Bone marrow (tissue), 2 donors: ENCODE measurements at regions not wholly inside any gene's neighbourhood (a gene's known extent, or its start where the extent isn't known, plus 50 kb on each side); places are given as distances from the start of the nearest gene placed in this dataset.
"Not testable (repeated sequence)": the region's sequence is repeated elsewhere in the genome, so short reads cannot be mapped to it uniquely, and the experiment has no call there.

Experiments used
- DNase-seq, 2 donors: peaks; one replicate each; lab custom pipeline; 2025; lab: John Stamatoyannopoulos, UW

DNA sequence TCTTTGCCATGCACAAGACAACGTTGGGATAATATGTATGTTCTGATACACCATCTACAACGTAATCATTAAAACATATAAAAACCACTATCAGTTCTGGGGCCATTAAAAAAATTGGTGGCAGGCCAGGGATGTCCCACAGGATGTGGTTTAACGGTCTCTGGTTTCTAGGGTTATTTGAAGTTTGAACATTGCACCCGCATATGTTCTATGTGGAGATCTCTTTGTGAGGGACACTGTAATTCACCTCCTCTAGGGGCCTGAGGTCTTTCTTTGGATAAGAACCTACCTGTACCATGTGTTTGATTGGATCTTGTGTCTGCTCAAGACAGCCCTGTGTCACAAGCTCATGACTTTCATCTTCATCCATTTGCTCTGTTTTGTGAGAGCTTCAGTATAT is 73.2 kb downstream of the GGTLC2 start:
- no peak for DNase-seq

DNA sequence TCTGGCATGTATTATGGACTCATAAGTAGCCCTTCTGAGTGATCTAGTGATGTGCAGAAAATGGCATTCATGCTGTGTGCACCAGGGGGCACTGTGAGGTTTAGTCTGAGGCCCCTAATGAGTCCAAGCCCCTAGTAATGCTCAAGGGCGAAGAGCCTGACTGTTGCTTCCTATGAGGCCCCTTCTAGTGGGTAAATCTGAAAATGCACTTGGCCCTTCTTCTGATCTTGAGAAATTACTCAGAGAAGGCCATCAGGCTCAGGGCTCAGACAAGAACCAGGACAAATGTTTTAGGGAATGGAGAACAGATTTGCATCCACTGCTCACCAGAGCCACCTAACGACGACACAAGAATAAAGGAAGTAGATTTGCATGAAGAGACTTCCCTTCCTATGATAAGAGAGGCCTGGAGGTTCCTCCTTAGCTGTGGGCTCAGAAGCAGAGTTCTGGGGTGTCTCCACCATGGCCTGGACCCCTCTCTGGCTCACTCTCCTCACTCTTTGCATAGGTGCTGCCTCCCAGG is 75.8 kb downstream of the GGTLC2 start:
- DNase-seq: peak in 1 of 2 donors; percentile 75

- DNase-seq: peak in 1 of 2 donors; percentile 35
These were observed 76.4 kb downstream of the GGTLC2 start for GRCh38 chr22:22720724-22721261.

DNA sequence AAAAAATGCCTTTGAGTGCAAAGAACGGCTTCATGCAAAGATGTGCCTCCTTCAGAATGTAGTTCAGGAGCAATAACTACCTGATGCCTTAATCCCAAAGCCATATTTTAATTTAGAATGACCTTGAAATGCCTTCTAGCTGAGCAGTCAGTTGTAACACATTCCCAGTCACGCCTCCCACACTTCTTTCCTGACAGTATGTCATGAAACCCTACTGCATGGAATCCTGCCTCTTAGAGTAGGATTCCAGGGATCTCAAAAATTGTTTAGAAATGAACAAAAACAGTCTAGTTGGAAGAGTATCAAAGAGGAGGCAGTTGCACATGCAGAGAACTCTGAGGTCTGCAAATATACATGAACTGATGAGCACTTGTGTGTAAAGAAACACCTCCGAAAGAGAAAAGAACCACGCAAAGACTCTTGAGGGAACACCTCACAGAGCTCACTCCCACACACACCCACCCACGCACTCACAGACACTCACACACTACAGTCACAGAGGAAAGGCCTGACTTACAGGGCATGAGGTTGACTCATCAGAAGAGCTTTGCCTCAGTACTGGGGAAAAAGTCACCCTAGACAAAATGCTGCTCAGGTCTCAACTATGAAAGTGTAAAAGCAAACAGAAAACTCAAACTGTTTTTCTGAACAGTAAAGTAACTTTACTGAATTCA is 77.4 kb downstream of the GGTLC2 start:
- no peak for DNase-seq

- DNase-seq: no peak
These were observed 84.0 kb downstream of the GGTLC2 start for GRCh38 chr22:22728382-22728781.

DNA sequence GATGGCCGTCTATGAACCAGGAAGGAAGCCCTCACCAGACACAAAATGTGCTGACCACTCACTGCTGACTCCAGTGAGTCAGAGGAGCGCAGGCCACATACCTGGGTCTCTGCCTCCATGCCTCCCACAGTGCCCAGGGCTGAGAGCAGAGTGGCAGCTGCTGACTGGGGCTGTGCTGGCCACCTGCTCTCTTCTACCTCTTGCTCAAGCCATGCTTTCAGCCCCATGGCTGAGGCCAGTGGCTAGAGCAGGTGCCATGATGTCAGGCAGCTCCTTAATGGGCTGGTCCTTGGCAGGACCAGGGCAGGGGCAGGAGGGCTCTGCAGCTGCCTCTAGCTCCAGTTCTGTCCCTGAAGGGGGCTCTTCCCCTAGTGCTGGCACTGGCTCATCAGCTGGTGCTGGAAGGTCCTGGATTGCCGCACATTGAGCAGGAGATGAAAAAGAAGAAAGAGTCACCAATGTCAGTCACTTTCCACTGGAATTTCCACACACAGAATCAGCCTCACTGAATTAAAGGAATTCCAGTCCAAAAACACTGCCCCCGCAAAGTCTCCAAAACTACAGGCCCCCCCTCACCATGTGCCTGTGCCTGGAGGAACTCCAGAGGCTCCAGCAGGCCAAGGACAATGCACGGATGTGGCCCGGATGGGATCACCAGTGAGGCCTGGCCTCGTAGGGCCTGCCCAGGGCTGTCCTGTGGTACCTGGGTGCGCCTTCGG is 86.4 kb downstream of the GGTLC2 start:
- DNase-seq: no peak

GRCh38 chr22:22731374-22731676 is 86.9 kb downstream of the GGTLC2 start:
- DNase-seq: no peak

DNA sequence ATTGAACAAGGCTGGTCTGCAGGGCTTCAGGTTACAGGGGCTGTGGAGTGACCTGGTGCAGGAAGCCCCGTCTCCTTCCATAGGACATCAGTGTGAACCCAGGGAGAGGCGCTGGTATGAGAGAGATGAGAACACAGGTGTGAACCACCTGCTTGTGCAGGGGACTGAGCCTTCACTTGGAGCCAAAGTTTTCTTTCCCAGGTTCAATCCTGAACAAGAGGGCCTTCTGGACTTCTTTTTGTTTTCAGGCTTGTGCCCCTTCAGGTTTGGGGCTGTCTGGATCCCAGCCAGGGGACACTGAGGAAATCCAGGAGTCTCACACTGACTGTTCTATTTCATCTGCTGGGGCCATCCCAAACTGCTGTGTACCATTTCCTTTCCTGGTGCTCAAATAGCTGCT is 88.6 kb downstream of the GGTLC2 start:
- DNase-seq: not testable (repeated sequence)

DNA sequence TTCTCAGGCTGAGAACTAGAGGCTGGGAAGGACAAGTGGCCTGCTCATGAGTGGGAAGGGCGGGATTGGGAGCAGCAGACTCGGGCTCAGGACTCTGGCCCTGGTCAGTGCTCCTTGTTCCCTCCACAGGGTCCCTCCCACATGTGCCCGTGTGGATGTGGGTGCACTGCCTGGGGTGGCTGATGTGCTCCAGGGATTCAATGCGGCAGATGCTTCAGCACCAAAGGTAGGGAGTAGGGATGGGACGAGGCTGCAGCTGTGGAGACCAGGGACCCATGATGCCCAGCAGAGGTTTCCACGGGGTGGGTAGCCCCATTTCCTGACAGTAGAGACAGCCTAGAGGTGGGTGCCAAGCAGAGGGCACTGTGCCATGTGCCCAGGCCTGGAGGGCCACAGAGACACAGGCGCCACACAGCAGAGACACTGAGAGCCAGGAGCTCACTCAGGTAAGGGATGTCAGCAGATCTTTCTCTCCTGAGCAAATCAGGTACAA is 89.5 kb downstream of the GGTLC2 start:
- DNase-seq: no peak

GRCh38 chr22:22734395-22735272 is 90.2 kb downstream of the GGTLC2 start:
- not testable (repeated sequence) for DNase-seq

DNA sequence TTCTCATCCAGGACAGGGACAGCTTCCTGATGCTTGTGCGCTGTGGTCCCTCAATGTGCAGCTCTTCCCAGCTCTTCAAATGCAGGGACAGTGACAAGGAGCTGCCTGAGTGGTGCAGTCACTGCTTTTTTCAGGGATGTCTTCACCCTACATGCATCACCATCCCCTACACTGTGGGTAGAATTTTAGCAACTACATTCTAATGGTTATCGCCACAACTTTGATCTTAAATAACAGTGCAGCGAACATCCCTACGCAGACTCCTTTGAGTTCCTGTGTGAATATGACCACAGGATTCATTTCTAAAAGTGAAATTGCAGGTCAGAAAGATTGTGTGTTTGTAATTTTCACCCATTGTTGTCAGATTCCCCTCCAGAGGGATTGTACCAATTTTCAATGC is 90.9 kb downstream of the GGTLC2 start:
- not testable (repeated sequence) for DNase-seq

DNA sequence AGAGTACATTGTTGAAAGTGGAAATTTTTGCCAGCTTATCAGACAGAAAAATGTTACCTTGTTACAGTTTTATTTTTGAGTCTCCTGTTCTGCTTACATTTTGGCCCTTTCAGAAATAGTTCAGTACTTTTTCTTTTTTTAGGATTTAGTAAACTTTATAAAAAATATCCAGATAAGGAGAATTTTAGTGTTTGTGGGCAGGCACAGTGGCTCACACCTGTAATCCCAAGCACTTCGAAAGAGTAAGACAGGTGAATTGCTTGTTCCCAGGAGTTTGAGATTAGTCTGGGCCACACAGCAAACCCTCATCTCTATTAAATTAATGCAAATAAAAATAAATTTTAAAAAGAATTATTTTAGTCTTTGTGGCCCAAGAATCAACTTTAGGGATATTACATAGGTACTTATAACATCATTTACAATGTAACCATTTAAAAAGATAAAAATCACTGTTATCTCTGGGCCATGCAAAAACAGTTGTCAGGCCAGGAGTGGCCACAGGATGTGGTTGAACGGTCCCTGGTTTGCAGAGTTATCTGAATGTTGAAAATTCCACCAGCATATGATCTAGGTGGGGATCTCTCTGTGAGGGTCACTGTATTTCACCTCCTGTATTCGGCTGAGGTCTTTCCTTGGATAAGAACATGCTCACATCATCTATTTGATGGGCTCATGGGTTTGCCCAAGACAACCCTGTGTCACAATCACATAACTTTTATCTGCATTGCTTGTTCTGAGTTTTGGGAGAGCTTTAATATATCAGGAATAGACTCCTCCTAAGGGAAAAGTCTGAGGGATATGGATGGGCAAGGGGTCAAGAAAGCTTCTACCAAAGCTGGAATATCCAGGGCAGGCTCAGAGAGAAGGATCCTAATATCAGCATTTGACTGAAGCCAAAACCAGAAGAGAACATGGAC is 91.5 kb downstream of the GGTLC2 start:
- no peak for DNase-seq

DNA sequence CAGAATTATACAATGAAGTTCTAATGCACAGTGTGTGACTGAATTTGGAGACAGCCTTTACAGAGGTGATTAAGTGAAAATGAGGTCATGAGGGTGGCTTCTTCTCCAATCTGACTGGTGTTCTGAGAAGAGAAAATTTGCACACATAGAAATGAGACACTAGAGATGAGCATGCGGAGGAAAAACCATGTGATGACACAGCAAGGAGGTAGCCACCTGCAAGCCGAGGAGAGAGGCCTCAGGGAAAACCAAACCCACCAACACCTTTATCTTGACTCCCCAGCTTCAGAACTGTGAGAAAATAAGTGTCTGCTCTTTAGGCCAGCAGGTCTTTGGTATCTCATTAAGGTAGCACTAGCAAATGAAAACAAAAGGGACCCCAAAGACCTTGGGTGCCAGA is 93.2 kb downstream of the GGTLC2 start:
- DNase-seq: no peak

GRCh38 chr22:22738959-22739585 is 94.7 kb downstream of the GGTLC2 start:
- no peak for DNase-seq

DNA sequence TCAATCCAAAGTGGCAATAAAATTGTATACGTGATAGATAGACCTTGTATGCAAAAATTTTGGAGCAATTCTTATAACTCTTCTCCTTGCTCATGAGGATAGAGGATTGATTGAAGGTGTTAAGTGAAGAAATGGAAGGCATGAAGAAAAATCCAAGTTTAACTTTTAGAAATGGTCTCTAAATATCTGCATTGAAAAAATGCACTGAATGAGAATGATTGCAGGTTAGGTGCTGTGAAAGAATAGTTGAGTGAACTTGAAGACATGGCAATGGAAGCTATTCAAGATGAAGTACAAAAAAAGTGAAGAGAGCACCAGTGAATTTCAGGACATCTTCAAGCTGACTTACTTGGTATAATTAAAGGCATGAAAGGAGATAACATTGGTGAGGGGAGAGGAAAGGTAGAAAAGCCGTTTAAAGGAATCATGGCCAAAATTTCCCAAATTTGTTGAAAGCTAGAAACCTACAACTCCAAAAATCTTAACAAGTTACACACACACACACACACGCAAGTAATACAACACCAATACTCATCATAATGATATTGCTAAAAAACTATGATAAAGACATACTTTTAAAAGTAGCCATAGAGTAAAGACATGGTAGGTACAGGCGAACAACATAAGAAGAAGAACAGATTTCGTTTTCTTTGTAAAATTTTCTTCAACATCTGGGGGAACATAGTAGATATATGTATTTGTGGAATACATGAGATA is 96.3 kb downstream of the GGTLC2 start:
- no peak for DNase-seq

DNA sequence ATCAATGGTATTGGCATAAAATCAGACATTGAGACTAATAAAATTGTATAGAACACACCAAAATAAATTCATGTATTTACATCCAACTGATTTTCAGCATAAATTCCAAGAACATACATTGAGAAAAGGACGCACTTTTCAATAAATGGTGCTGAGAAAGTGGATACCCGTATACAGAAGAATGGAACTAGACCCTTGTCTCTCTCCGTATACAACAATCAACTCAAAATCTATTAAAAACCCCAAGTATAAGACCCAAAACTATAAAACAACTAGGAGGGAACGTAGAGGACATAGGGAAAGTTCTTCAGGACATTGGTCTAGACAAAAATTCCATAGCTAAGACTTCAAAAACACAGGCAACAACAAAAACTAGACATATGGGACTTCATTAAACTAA is 97.4 kb downstream of the GGTLC2 start:
- DNase-seq: no peak

DNA sequence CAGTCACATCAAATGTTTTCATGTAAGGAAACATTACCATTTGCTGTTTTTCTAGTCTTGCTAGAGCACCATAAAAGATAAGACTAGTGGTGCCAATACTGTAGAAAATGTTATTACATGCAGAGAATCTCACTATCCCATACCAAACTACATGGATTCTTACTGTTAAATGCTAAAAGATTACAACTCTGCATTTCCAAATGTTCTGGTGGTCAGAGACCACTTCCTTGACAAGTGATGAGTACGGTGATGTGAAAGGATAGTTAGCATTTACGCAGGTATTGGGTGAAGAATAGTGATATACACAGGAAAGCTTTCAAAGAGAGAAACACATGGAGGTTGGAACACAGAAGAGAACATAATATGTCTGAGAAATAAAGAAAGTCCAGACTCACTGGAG is 98.2 kb downstream of the GGTLC2 start:
- DNase-seq: no peak

DNA sequence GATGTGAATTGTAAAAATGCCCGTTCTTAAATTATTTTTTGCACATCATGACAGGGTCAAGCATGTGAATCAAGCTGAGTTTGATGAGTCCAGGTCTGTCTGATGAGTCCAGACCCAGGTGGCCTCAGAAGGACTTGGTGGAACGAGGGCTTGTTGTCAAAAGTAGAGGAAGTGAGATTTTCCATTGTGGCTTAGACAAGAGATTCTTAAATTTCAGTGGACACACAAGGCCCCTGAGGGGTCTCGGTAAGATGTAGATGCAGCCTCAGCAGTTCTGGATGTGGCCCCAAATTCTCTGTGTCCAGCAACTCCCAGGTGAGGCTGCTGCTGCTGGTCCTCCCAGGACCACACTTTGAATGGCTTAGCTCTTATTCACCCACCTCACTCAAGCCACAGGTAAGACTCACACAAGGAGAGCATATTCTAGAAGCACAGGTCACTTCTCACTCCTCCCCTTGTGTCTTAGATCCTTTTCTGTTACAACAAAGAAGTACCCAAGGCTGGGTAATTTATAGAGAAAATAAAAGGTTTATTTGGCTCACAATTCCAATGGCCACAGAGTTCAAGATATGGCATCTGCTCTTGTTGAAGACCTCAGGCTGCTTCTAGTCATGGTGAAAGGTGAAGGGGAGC is 98.8 kb downstream of the GGTLC2 start:
- DNase-seq: no peak

DNA sequence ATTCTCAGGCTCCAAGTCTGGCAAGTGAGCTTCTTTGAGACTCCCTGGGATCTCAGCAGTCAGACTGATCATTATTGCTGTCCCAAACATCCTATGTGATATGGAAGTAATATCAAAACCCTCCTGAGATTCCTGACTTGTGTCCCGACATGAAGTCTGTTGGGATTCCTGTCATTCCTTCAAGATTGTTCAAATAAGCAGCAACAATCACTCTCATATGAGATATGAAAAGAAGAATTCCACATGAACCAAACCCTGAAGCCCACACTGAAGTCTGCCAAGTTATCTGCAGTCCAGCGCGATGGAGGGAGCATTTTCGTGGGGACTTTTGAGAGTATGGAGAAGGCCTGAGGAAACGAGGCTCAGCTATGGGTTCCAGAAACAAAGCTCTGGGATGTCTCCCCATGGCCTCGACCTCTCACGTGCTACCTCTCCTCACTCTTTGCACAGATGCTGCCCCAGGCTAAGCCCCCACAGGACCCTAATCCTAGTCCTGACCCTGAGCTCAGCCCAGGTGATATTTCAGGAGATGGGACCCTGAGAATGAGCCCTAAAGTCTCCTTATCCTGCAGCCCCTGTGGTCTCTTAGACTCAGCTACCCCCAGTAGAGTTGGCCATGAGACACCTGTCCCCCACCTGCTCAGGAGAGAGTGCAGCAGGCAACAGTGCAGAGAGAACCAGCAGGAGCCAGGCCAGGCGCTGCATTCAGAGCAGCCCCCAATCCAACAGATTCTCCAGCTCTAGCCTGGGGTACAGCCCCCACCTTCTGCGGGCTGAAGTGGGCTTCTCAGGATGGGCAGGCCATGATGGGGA is 100.2 kb downstream of the GGTLC2 start:
- no peak for DNase-seq
